ENCODE measurements at regions not wholly inside any gene's neighbourhood (a gene's known extent, or its start where the extent isn't known, plus 50 kb on each side); places are given as distances from the start of the nearest gene placed in this dataset.

DNA sequence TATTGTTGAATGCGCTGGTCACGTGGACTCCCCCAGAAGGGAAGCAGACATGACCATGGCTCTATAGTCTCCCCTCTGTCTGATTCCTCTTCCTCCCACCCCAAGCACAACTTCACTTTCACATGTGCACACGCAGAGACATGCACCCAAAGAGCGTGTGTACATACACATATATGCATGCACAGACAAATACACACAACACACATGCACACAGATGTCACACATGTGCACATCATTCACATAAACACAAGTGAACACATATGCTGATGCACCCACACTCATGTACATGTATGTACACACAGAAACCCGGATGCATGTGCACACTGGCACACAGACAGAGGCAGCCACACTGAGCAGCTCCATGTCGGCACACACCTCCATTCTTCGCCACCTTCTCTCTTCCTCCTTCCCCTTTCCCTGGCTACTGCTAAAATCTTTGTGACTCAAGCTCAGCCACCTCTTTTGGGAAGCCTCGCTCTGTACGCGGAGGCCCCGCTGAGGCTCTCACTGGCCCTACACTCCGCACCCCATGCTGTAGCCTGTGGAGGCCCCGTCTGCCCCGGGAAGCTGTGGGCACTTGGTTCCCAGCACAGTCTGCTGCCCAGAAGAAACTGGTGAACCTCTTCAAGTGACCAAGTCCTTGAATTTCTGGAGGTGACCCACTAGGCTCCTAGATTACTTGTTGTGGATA lies 101.6 kb upstream of the TEX51 start:
- no peak for DNase-seq
- H3K4me3 ChIP-seq, result no peak overlapping the region
- no peaks in the 10 kb centered on the region for H3K9me3 ChIP-seq
- TF ChIP-seq, protein P1, sequence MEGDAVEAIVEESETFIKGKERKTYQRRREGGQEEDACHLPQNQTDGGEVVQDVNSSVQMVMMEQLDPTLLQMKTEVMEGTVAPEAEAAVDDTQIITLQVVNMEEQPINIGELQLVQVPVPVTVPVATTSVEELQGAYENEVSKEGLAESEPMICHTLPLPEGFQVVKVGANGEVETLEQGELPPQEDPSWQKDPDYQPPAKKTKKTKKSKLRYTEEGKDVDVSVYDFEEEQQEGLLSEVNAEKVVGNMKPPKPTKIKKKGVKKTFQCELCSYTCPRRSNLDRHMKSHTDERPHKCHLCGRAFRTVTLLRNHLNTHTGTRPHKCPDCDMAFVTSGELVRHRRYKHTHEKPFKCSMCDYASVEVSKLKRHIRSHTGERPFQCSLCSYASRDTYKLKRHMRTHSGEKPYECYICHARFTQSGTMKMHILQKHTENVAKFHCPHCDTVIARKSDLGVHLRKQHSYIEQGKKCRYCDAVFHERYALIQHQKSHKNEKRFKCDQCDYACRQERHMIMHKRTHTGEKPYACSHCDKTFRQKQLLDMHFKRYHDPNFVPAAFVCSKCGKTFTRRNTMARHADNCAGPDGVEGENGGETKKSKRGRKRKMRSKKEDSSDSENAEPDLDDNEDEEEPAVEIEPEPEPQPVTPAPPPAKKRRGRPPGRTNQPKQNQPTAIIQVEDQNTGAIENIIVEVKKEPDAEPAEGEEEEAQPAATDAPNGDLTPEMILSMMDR (IDR thresholded peaks at IDR 0.05), result no peak
- H3K27me3 ChIP-seq (ENCODE audit: insufficient read depth in 3 of 3, low read length in 2 of 3), result peaks cover 0 to 4% (median 0%) of the 10 kb centered on the region in 3 donors
- intact Hi-C loops (cut with DNase I), result no loop called here
- H3K36me3 ChIP-seq (ENCODE audit: insufficient read depth in 1 of 2, low read depth in 1 of 2), result no peaks in the 10 kb centered on the region
- H3K27ac ChIP-seq, result no peak overlapping the region
- no peak for ATAC-seq
- WGBS, 3 donors, result 88 to 92% (median 89%) methylated on average over 14 of the region's 14 CpGs
- H3K4me1 ChIP-seq, result no peaks in the 10 kb centered on the region

DNA sequence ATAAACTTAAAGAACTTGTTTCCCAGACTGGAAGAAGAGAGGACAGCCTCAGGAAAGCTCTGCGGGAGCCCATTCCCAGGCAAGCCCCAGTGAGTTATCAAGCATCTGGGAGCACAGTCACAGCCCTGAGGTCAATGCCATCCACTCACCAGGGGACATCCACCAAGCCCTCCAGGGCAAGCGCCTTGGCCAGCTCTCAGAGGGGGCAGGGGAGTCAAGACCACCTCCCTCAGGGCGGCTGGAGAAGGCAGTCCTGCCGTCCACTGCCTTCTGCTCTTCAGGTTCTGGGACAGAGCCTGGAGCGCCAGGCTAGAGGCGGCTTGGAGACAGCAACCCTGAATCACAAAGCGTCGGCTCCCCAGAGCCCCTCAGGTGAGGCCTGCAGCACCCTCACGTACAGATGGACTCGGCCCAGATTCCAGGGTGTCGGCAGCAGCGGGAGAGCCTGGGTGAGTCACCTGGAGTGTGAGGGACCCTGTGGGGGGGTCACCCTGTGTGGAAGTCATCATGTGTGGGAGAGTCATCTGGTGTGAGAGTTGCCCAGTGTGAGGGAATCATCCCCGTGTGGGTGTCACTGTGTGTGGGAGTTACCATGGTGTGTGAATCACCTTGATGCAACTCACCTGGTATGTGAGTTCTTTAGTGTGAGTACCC lies 100.9 kb upstream of the TEX51 start:
- intact Hi-C loops (cut with DNase I), result no loop called here
- DNase-seq (no peak), ATAC-seq (no peak)
- Histone ChIP-seq H3K27ac (no peak overlapping the region), H3K36me3 (ENCODE audit: insufficient read depth in 1 of 2, low read depth in 1 of 2) (no peaks in the 10 kb centered on the region), H3K4me3 (no peak overlapping the region), H3K27me3 (ENCODE audit: insufficient read depth in 3 of 3, low read length in 2 of 3) (peaks cover 0 to 4% (median 0%) of the 10 kb centered on the region in 3 donors), H3K4me1 (no peaks in the 10 kb centered on the region), H3K9me3 (no peaks in the 10 kb centered on the region)
- 89 to 94% (median 90%) methylated on average over 13 of the region's 13 CpGs for WGBS, 3 donors
- TF ChIP-seq, protein P1 (IDR thresholded peaks at IDR 0.05), result no peak

DNA sequence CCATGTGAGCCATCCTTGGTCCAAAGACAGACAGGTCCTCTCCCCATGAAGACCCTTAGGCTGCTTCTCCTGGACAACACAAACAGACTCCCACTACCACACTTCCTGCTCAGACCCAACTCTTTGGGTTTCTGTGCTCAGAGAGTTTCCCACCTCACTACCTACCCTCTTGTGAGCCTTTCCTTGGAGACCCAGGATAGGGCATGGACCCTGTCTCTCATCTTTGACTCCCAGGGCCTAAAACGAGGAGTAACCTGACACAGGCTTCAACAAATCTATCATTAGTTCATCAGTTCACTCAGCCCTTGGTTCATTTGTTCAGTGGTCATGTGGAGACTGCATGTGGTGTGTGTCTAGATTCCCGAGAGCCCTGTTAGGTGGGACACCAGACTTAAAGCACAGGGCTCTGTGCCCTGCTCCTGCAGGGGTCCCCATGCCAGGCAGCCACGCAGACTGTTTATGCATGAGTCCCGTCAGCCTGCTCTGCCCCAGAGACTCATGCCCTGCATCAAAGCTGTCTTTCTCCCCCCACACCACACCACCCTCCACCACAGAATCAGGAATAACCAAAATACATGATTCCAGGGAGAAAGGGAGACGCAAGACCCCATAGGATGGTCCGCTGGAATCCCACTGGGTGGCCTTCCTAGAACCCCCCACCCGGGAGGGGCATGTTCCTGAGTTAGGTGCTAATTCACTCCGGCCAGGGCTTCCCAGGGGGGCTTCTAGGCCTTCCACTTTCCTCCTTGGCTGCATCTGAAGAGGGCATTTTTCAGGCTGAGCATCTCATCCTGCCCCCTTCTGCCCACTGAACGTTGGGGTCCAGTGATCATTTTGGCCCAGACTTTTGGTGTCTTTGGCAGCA lies 100.2 kb upstream of the TEX51 start:
- Histone ChIP-seq H3K27me3 (ENCODE audit: insufficient read depth in 3 of 3, low read length in 2 of 3) (peaks cover 0 to 4% (median 0%) of the 10 kb centered on the region in 3 donors), H3K9me3 (no peaks in the 10 kb centered on the region), H3K4me3 (no peak overlapping the region), H3K36me3 (ENCODE audit: insufficient read depth in 1 of 2, low read depth in 1 of 2) (no peaks in the 10 kb centered on the region), H3K4me1 (no peaks in the 10 kb centered on the region), H3K27ac (no peak overlapping the region)
- DNase-seq, result no peak
- ATAC-seq, result no peak
- intact Hi-C loops (cut with DNase I), result no loop called here
- 71 to 77% (median 74%) methylated on average over 9 of the region's 9 CpGs for WGBS, 3 donors
- TF ChIP-seq, protein P1 (IDR thresholded peaks at IDR 0.05), result no peak

DNA sequence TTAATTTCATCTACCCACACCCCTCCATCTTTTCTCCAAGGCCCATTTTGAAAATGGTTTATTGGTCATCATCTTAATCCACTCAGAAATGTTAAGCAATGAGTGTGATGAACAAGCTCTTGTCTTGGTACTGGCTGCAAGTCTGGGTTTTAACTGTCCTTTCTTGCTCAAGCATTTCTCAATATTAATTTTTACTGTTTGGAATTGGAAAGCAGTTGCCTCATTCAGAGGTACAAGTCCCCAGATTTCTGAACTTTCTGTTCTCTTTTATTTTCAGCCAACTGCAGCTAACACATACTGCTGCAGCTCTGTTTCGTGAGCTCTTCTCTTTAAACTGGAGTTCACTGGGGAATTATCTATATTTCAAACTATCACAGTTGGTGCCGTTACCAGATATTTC lies 99.4 kb upstream of the TEX51 start:
- Histone ChIP-seq H3K36me3 (ENCODE audit: insufficient read depth in 1 of 2, low read depth in 1 of 2) (no peaks in the 10 kb centered on the region), H3K27me3 (ENCODE audit: insufficient read depth in 3 of 3, low read length in 2 of 3) (peaks cover 0 to 4% (median 0%) of the 10 kb centered on the region in 3 donors), H3K4me1 (no peaks in the 10 kb centered on the region), H3K4me3 (no peak overlapping the region), H3K9me3 (no peaks in the 10 kb centered on the region), H3K27ac (no peak overlapping the region)
- TF ChIP-seq, protein P1 (IDR thresholded peaks at IDR 0.05), result no peak
- DNase-seq, result no peak
- intact Hi-C loops (cut with DNase I), result no loop called here
- no peak for ATAC-seq
- WGBS, 3 donors, result 75 to 80% (median 76%) methylated on average over 2 of the region's 2 CpGs

Data from psoas muscle (tissue), 7 donors.